GM21619 (cell line): ENCODE measurements at regions not wholly inside any gene's neighbourhood (a gene's known extent, or its start where the extent isn't known, plus 50 kb on each side); places are given as distances from the start of the nearest gene placed in this dataset.
"Not testable (repeated sequence)": the region's sequence is repeated elsewhere in the genome, so short reads cannot be mapped to it uniquely, and the experiment has no call there.

Experiments
- ATAC-seq: cut with Tn5 transposase; IDR thresholded peaks from one replicate; pipeline ENCODE4 v1.9.1; 2021; ENCODE audit not compliant: unreplicated experiment

- ATAC-seq: no peak
Observed at GRCh38 chr2:16395601-16396000, 270.0 kb downstream of the CYRIA start.

GRCh38 chr2:16394986-16395550 lies 270.6 kb downstream of the CYRIA start:
- ATAC-seq: no peak

- ATAC-seq: no peak
Observed at GRCh38 chr2:16394072-16394985, 271.3 kb downstream of the CYRIA start.

- ATAC-seq: no peak
Observed at GRCh38 chr2:16393500-16394071, 272.0 kb downstream of the CYRIA start.

GRCh38 chr2:16392647-16393499 lies 272.8 kb downstream of the CYRIA start:
- ATAC-seq: no peak

GRCh38 chr2:16391986-16392385 lies 273.6 kb downstream of the CYRIA start:
- no peak for ATAC-seq

GRCh38 chr2:16390561-16390960 lies 275.1 kb downstream of the CYRIA start:
- no peak for ATAC-seq

GRCh38 chr2:16389611-16390010 lies 276.0 kb downstream of the CYRIA start:
- ATAC-seq: no peak

GRCh38 chr2:16388199-16388830 lies 277.3 kb downstream of the CYRIA start:
- ATAC-seq: not testable (repeated sequence)

GRCh38 chr2:16387461-16387984 lies 278.1 kb downstream of the CYRIA start:
- ATAC-seq: no peak

- ATAC-seq: no peak
Observed at GRCh38 chr2:16386431-16386830, 279.2 kb downstream of the CYRIA start.

GRCh38 chr2:16386031-16386430 lies 279.6 kb downstream of the CYRIA start:
- no peak for ATAC-seq

- no peak for ATAC-seq
Observed at GRCh38 chr2:16385341-16385740, 280.3 kb downstream of the CYRIA start.

- ATAC-seq: no peak
Observed at GRCh38 chr2:16383411-16383810, 282.2 kb downstream of the CYRIA start.

GRCh38 chr2:16382451-16382850 lies 283.2 kb downstream of the CYRIA start:
- no peak for ATAC-seq

- ATAC-seq: no peak
Observed at GRCh38 chr2:16381511-16381910, 284.1 kb downstream of the CYRIA start.

GRCh38 chr2:16379901-16380300 lies 285.7 kb downstream of the CYRIA start:
- ATAC-seq: not testable (repeated sequence)

GRCh38 chr2:16379061-16379460 lies 286.6 kb downstream of the CYRIA start:
- ATAC-seq: not testable (repeated sequence)

- no peak for ATAC-seq
Observed at GRCh38 chr2:16378031-16378430, 287.6 kb downstream of the CYRIA start.

- ATAC-seq: no peak
Observed at GRCh38 chr2:16375981-16376380, 289.7 kb downstream of the CYRIA start.
